ENCODE measurements at regions not wholly inside any gene's neighbourhood (a gene's known extent, or its start where the extent isn't known, plus 50 kb on each side); places are given as distances from the start of the nearest gene placed in this dataset.

DNA sequence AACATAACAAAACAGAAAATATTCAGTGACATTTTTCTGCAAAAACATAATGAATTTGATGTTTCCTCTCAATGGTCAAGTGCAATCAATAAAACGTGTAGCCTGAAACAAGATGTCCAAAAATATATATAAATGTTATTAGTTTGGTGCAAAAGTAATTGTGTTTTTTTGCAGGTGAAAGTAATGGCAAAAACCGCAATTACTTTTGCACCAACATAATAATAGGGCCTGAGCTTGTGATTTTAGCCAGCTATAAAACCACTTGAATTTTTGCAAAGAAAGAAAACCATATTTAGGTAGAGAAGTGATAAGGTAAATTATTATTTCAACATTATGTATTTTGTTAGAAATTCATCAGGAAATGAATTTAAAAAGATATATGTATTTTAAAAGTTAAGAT lies 475.3 kb upstream of the AMOT start:
- Histone ChIP-seq H3K4ac (replicated peaks; ENCODE audit: insufficient read length, low read depth, low read length) (no peak overlapping the region), H3K9ac (replicated peaks in 1 of 4; ENCODE audit: extremely low read depth in 1 of 4, low read depth in 3 of 4, low read length in 3 of 4) (no peak overlapping the region), H3K36me3 (ENCODE audit: control insufficient read depth in 2 of 4, insufficient read depth in 4 of 4, low read length in 3 of 4) (no peaks in the 10 kb centered on the region), H3K4me2 (ENCODE audit: insufficient read depth in 1 of 2, low read depth in 2 of 2, low read length in 2 of 2) (no peak overlapping the region), H4K5ac (ENCODE audit: insufficient read length, low read depth, low read length) (no peak overlapping the region), H2BK5ac (ENCODE audit: low read depth, low read length) (no peak overlapping the region), H4K91ac (replicated peaks; ENCODE audit: insufficient read length, low read length) (no peak overlapping the region), H4K8ac (ENCODE audit: extremely low read depth, insufficient read depth, low read length) (no peak overlapping the region), H3K4me1 (replicated peaks in 1 of 4; ENCODE audit: control insufficient read depth in 3 of 4, insufficient read depth in 4 of 4, low read length in 3 of 4) (no peaks in the 10 kb centered on the region), H3K27me3 (replicated peaks in 1 of 4; ENCODE audit: control insufficient read depth in 3 of 4, extremely low read depth in 1 of 4, insufficient read depth in 3 of 4, low read length in 3 of 4) (no peaks in the 10 kb centered on the region), H3K79me2 (ENCODE audit: control insufficient read depth in 1 of 2, insufficient read depth in 2 of 2, low read length in 2 of 2) (no peaks in the 10 kb centered on the region), H2BK20ac (ENCODE audit: low read length) (no peak overlapping the region), H2AFZ (ENCODE audit: low read length) (no peak overlapping the region), H3K23me2 (ENCODE audit: low read depth, low read length) (no peaks in the 10 kb centered on the region), H2BK120ac (replicated peaks; ENCODE audit: low read depth, low read length) (no peak overlapping the region), H3K18ac (ENCODE audit: extremely low read depth, low read length) (no peak overlapping the region), H2AK5ac (ENCODE audit: low read depth, low read length) (no peak overlapping the region), H2BK12ac (ENCODE audit: low read depth, low read length) (no peak overlapping the region), H3K56ac (replicated peaks; ENCODE audit: insufficient read length, low read depth, low read length) (no peak overlapping the region), H2BK15ac (ENCODE audit: low read length) (no peak overlapping the region), H3K14ac (ENCODE audit: insufficient read length) (no peak overlapping the region), H3K9me3 (ENCODE audit: insufficient read depth in 2 of 2, low read depth in 1 of 2, low read length in 1 of 2) (no peaks in the 10 kb centered on the region), H3K23ac (ENCODE audit: insufficient read length) (no peak overlapping the region), H3K79me1 (ENCODE audit: low read depth, low read length) (no peaks in the 10 kb centered on the region), H3K27ac (ENCODE audit: low read depth, low read length) (no peak overlapping the region), H4K20me1 (replicated peaks in 1 of 2; ENCODE audit: control insufficient read depth in 1 of 2, insufficient read depth in 2 of 2, low read length in 2 of 2) (no peaks in the 10 kb centered on the region), H3K4me3 (ENCODE audit: extremely low read depth in 1 of 4, insufficient read depth in 2 of 4, low read depth in 3 of 4, low read length in 4 of 4) (no peak overlapping the region)
- DNase-seq (ENCODE audit: low read depth in 1 of 2, low spot score in 2 of 2): no peak
- 68% methylated on average over 2 of the region's 2 CpGs; no CpG with 5 or more reads in 1 of the 2 experiments for WGBS, 2 experiments (ENCODE audit: extremely low coverage in 1 of 2, insufficient coverage in 1 of 2, insufficient read length in 1 of 2, insufficient replicate concordance in 2 of 2, low coverage in 1 of 2, low lambda C conversion rate in 2 of 2, missing lambda C conversion rate in 1 of 2)
- CTCF ChIA-PET (ENCODE audit: partially characterized antibody): no interaction called here
- no peak for FAIRE-seq
- POLR2A ChIA-PET (ENCODE audit: partially characterized antibody): no interaction called here
- TF ChIP-seq, protein P1, sequence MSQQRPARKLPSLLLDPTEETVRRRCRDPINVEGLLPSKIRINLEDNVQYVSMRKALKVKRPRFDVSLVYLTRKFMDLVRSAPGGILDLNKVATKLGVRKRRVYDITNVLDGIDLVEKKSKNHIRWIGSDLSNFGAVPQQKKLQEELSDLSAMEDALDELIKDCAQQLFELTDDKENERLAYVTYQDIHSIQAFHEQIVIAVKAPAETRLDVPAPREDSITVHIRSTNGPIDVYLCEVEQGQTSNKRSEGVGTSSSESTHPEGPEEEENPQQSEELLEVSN (IDR thresholded peaks at IDR 0.05): no peak
- TF ChIP-seq SIX5 (IDR thresholded peaks at IDR 0.05; ENCODE audit: low read depth, low read length) (no peak), HDAC6 (IDR thresholded peaks at IDR 0.05; ENCODE audit: low read depth, low read length) (no peak), POLR2AphosphoS5 (IDR thresholded peaks at IDR 0.05; ENCODE audit: low read depth, low read length) (no peak), EGR1 (IDR thresholded peaks at IDR 0.05; ENCODE audit: borderline replicate concordance, low read depth, low read length) (no peak), KDM5A (IDR thresholded peaks at IDR 0.05; ENCODE audit: low read length) (no peak), FOSL1 (IDR thresholded peaks at IDR 0.05; ENCODE audit: insufficient read depth, low read depth, low read length) (no peak), YY1 (IDR thresholded peaks at IDR 0.05; ENCODE audit: low read depth, low read length) (no peak), TAF1 (IDR thresholded peaks at IDR 0.05; ENCODE audit: low read depth, low read length) (no peak), CHD2 (IDR thresholded peaks at IDR 0.05; ENCODE audit: low read length) (no peak), RFX5 (IDR thresholded peaks at IDR 0.05; ENCODE audit: borderline replicate concordance, low read depth, low read length) (no peak), SIRT6 (IDR thresholded peaks at IDR 0.05; ENCODE audit: low read length) (no peak), CBX5 (IDR thresholded peaks at IDR 0.05; ENCODE audit: low read depth, low read length) (no peak)
- TF ChIP-seq, protein P2, sequence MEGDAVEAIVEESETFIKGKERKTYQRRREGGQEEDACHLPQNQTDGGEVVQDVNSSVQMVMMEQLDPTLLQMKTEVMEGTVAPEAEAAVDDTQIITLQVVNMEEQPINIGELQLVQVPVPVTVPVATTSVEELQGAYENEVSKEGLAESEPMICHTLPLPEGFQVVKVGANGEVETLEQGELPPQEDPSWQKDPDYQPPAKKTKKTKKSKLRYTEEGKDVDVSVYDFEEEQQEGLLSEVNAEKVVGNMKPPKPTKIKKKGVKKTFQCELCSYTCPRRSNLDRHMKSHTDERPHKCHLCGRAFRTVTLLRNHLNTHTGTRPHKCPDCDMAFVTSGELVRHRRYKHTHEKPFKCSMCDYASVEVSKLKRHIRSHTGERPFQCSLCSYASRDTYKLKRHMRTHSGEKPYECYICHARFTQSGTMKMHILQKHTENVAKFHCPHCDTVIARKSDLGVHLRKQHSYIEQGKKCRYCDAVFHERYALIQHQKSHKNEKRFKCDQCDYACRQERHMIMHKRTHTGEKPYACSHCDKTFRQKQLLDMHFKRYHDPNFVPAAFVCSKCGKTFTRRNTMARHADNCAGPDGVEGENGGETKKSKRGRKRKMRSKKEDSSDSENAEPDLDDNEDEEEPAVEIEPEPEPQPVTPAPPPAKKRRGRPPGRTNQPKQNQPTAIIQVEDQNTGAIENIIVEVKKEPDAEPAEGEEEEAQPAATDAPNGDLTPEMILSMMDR (IDR thresholded peaks at IDR 0.05; ENCODE audit: control extremely low read depth in 1 of 3, insufficient read depth in 1 of 3, low read depth in 1 of 3, low read length in 3 of 3): no peak
